GM12878 (cell line): ENCODE measurements at regions not wholly inside any gene's neighbourhood (a gene's known extent, or its start where the extent isn't known, plus 50 kb on each side); places are given as distances from the start of the nearest gene placed in this dataset.

Source experiments
- ATAC-seq: fragments of 200-7000 bp; cut with Tn5 transposase; 3 replicates; pipeline ENCODE4 v1.9.1; 2020; ENCODE audit warnings: mild to moderate bottlenecking, moderate library complexity
- BruUV-seq: library from RNA; stranded (reverse); fragments of 400-500 nt; replicated peaks from 2 replicates; lab custom pipeline; 2021; lab: Mats Ljungman, UMichigan
- CTCF ChIA-PET: fragments of 300-600 bp; sonication (Branson Sonifier 250); formaldehyde crosslinking; extraction: SDS; loops from one replicate; lab custom pipeline; 2021; ENCODE audit warnings: inconsistent platforms; lab: Yijun Ruan, JAX
- POLR2A ChIA-PET: fragments of 350-600 bp; formaldehyde crosslinking; extraction: SDS; loops from one replicate; lab custom pipeline; 2021; ENCODE audit warnings: inconsistent platforms; lab: Charles Lee
- RAD21 ChIA-PET: fragments of 300-600 bp; sonication (Branson Sonifier 250); formaldehyde crosslinking; loops from one replicate; lab custom pipeline; 2023; ENCODE audit warnings: antibody characterized with exemption; ENCODE audit not compliant: unreplicated experiment; lab: Charles Lee
- SMC1A ChIA-PET: fragments of 300-600 bp; sonication (Branson Sonifier 250); formaldehyde crosslinking; loops from one replicate; lab custom pipeline; 2023; ENCODE audit not compliant: unreplicated experiment, uncharacterized antibody; lab: Charles Lee
- DNase-seq: peaks from one replicate; pipeline ENCODE4 v3.0.0-alpha.2; 2011; ENCODE audit warnings: low read depth, low spot score
- FAIRE-seq: peaks from 3 replicates; lab custom pipeline; 2011; peaks lifted over from hg19 to GRCh38; lab: Jason Lieb, UNC
- H2AFZ ChIP-seq: 2 replicates; pipeline ENCODE4 v1.6.0; 2011; ENCODE audit warnings: low read depth, low read length, control low read depth; ENCODE audit not compliant: control insufficient read depth
- H3K27ac ChIP-seq: 2 replicates; pipeline ENCODE4 v1.5.1; 2011; ENCODE audit warnings: control low read depth; ENCODE audit not compliant: control insufficient read depth, insufficient read depth
- H3K27me3 ChIP-seq, 2 experiments: replicated peaks in 1 of 2; 2 replicates each; pipeline versions ENCODE4 v1.6.0 to v1.6.1; 2011; ENCODE audit warnings: low read length in 1 of 2; ENCODE audit not compliant: control insufficient read depth in 2 of 2, insufficient read depth in 2 of 2
- H3K36me3 ChIP-seq, 2 experiments: 2 replicates each; pipeline ENCODE4 v1.5.1; 2011; ENCODE audit warnings: low read length in 1 of 2; ENCODE audit not compliant: control insufficient read depth in 2 of 2, insufficient read depth in 2 of 2
- H3K4me1 ChIP-seq: 2 replicates; pipeline ENCODE4 v1.6.1; 2011; ENCODE audit warnings: mild to moderate bottlenecking, low read length, moderate library complexity, mixed read lengths; ENCODE audit not compliant: control insufficient read depth, insufficient read depth
- H3K4me2 ChIP-seq: 2 replicates; pipeline ENCODE4 v1.6.0; 2011; ENCODE audit warnings: control low read depth; ENCODE audit not compliant: control insufficient read depth, insufficient read depth
- H3K4me3 ChIP-seq: fragments of 200-600 bp; sonication (generic); 2 replicates; pipeline ENCODE4 v1.5.1; 2016
- H3K79me2 ChIP-seq: 2 replicates; pipeline ENCODE4 v1.6.0; 2011; ENCODE audit warnings: low read length; ENCODE audit not compliant: control insufficient read depth, insufficient read depth
- H3K9ac ChIP-seq: 2 replicates; pipeline ENCODE4 v1.8.0; 2011; ENCODE audit warnings: low read length, control low read depth, mixed read lengths; ENCODE audit not compliant: control insufficient read depth, insufficient read depth
- H3K9me3 ChIP-seq: replicated peaks from 3 replicates; pipeline ENCODE4 v1.5.1; 2011; ENCODE audit warnings: mild to moderate bottlenecking, low read length; ENCODE audit not compliant: control insufficient read depth, insufficient read depth
- H4K20me1 ChIP-seq: 2 replicates; pipeline ENCODE4 v1.6.0; 2011; ENCODE audit not compliant: control insufficient read depth, insufficient read depth
- ASH2L ChIP-seq: fragments of 300-600, 200-600 bp; sonication (generic); IDR thresholded peaks from 2 replicates; pipeline ENCODE4 v1.6.1; 2017; ENCODE audit warnings: low read depth, mild to moderate bottlenecking, borderline replicate concordance
- E2F8 ChIP-seq: fragments of 450-650 bp; IDR thresholded peaks from 2 replicates; pipeline ENCODE4 v1.6.1; 2018; ENCODE audit warnings: mild to moderate bottlenecking, low read depth, moderate library complexity; ENCODE audit not compliant: partially characterized antibody
- GATAD2B ChIP-seq: fragments of 450-650 bp; conservative IDR thresholded peaks from 2 replicates; pipeline ENCODE4 v1.6.1; 2017; ENCODE audit warnings: low read depth, mild to moderate bottlenecking, moderate library complexity
- HDGF ChIP-seq: fragments of 450-650 bp; IDR thresholded peaks from 2 replicates; pipeline ENCODE4 v1.6.1; 2016; ENCODE audit warnings: antibody characterized with exemption
- HSF1 ChIP-seq: fragments of 150-350 bp; IDR thresholded peaks from 2 replicates; pipeline ENCODE4 v1.6.1; 2014; ENCODE audit warnings: mild to moderate bottlenecking, low read depth, low read length
- NKRF ChIP-seq: fragments of 450-650 bp; conservative IDR thresholded peaks from 2 replicates; pipeline ENCODE4 v1.6.1; 2017; ENCODE audit warnings: mild to moderate bottlenecking, moderate library complexity
- RELA ChIP-seq: fragments of 450-650 bp; IDR thresholded peaks from 2 replicates; pipeline ENCODE4 v1.8.0; 2014; ENCODE audit warnings: borderline replicate concordance; ENCODE audit not compliant: partially characterized antibody
- SREBF1 ChIP-seq: IDR thresholded peaks from 2 replicates; pipeline ENCODE4 v1.6.1; 2012; ENCODE audit warnings: mild to moderate bottlenecking, low read length
- STAT1 ChIP-seq: fragments of 450-650 bp; conservative IDR thresholded peaks from 2 replicates; pipeline ENCODE4 v1.6.1; 2014; ENCODE audit warnings: antibody characterized with exemption, mild to moderate bottlenecking
- ZBTB33 ChIP-seq: fragments of 450-650 bp; IDR thresholded peaks from 2 replicates; pipeline ENCODE4 v1.6.1; 2017; ENCODE audit warnings: mild to moderate bottlenecking
- ZNF687 ChIP-seq: fragments of 450-650 bp; IDR thresholded peaks from 2 replicates; pipeline ENCODE4 v1.6.1; 2017; ENCODE audit warnings: mild to moderate bottlenecking, moderate library complexity
- WGBS: methylation state at CpG from one replicate; pipeline ENCODE4 v1.1.6; 2016; ENCODE audit warnings: low lambda C conversion rate; ENCODE audit not compliant: insufficient replicate concordance, insufficient coverage; ENCODE audit errors: missing lambda C conversion rate; 5-methylcytosine and 5-hydroxymethylcytosine counted together
- in situ Hi-C: fragments of 300-500 bp; cut with MboI; formaldehyde crosslinking; loops from 9 replicates; pipeline ENCODE4 v1.14.3; 2018; ENCODE audit warnings: mixed read lengths
- intact Hi-C: fragments of 100-400 bp; cut with micrococcal nuclease; formaldehyde crosslinking; loops from one replicate; pipeline ENCODE4 v1.14.2; 2022; ENCODE audit not compliant: unreplicated experiment

- H3K27me3 ChIP-seq: peaks cover 0 to 2% of the 10 kb centered on the region in 2 experiments; a peak in 1 of 4 replicates
- RAD21 ChIA-PET: no interaction called here
- CTCF ChIA-PET: no interaction called here
- ATAC-seq (no peak; the same call in 2 of the 3 replicates), DNase-seq (no peak), FAIRE-seq (no peak)
- H3K4me2 ChIP-seq: no peak overlapping the region
- no peaks in the 10 kb centered on the region for H4K20me1 ChIP-seq
- POLR2A ChIA-PET: no interaction called here
- TF ChIP-seq HSF1 (no peak), ZNF687 (no peak), HDGF (no peak), E2F8 (no peak), STAT1 (no peak), SREBF1 (no peak), NKRF (no peak), ASH2L (no peak), GATAD2B (no peak), ZBTB33 (no peak), RELA (no peak)
- in situ Hi-C loops: no loop called here
- no peak overlapping the region for H3K9ac ChIP-seq
- no peaks in the 10 kb centered on the region for H3K79me2 ChIP-seq
- BruUV-seq: no TSS peak
- no peak overlapping the region for H3K4me3 ChIP-seq
- intact Hi-C loops: loop anchor here (5.0 kb wide), 1 partner anchor 130 kb away; no protein-coding TSS in a partner anchor
- SMC1A ChIA-PET: interaction anchor here (0.7 kb wide), 1 partner anchor 75 kb away, joined by 3 read pairs; no protein-coding TSS in a partner anchor
- no peaks in the 10 kb centered on the region for H3K36me3 ChIP-seq
- 87% methylated on average over 3 of the region's 3 CpGs for WGBS
- H3K9me3 ChIP-seq: no peaks in the 10 kb centered on the region
- H3K27ac ChIP-seq: no peak overlapping the region
- no peak overlapping the region for H2AFZ ChIP-seq
- peaks cover 10% of the 10 kb centered on the region for H3K4me1 ChIP-seq
These were observed 55.0 kb upstream of the APC start for GRCh38 chr5:112682621-112683061.
